Thyroid gland (tissue), 4 donors: ENCODE measurements at regions not wholly inside any gene's neighbourhood (a gene's known extent, or its start where the extent isn't known, plus 50 kb on each side); places are given as distances from the start of the nearest gene placed in this dataset.

ENCODE experiments used
- POLR2A ChIP-seq, 2 donors: fragments of 450-650 bp; IDR thresholded peaks; one replicate each; pipeline ENCODE4 v1.6.1; 2017; ENCODE audit warnings: antibody characterized with exemption in 2 of 2, mild to moderate bottlenecking in 2 of 2, moderate library complexity in 1 of 2
- TF ChIP-seq, protein P1 (sequence below), 6 experiments: fragments of 200-600 bp in 3 of 6; fragments of 450-650 bp in 3 of 6; sonication (generic) in 3 of 6; IDR thresholded peaks; one replicate each; pipeline ENCODE4 v1.5.1; 2016 to 2019; ENCODE audit warnings: antibody characterized with exemption in 6 of 6, mild to moderate bottlenecking in 2 of 6, inconsistent platforms in 1 of 6, moderate library complexity in 1 of 6

GRCh38 chr4:4664234-4664633 is 122.4 kb upstream of the STX18 start:
- TF ChIP-seq POLR2A (IDR thresholded peaks at IDR 0.05) = no peak
- TF ChIP-seq, protein P1, sequence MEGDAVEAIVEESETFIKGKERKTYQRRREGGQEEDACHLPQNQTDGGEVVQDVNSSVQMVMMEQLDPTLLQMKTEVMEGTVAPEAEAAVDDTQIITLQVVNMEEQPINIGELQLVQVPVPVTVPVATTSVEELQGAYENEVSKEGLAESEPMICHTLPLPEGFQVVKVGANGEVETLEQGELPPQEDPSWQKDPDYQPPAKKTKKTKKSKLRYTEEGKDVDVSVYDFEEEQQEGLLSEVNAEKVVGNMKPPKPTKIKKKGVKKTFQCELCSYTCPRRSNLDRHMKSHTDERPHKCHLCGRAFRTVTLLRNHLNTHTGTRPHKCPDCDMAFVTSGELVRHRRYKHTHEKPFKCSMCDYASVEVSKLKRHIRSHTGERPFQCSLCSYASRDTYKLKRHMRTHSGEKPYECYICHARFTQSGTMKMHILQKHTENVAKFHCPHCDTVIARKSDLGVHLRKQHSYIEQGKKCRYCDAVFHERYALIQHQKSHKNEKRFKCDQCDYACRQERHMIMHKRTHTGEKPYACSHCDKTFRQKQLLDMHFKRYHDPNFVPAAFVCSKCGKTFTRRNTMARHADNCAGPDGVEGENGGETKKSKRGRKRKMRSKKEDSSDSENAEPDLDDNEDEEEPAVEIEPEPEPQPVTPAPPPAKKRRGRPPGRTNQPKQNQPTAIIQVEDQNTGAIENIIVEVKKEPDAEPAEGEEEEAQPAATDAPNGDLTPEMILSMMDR (IDR thresholded peaks at IDR 0.05) = no peak
